HL-60/S4 (cell line): ENCODE measurements at regions not wholly inside any gene's neighbourhood (a gene's known extent, or its start where the extent isn't known, plus 50 kb on each side); places are given as distances from the start of the nearest gene placed in this dataset.
"Not testable (repeated sequence)": the region's sequence is repeated elsewhere in the genome, so short reads cannot be mapped to it uniquely, and the experiment has no call there.

Experiments used
- in situ Hi-C: fragments of 300-500 bp; cut with MboI; formaldehyde crosslinking; loops from 2 replicates; pipeline ENCODE4 v1.14.3; 2022; ENCODE audit warnings: low sequenced_read_pairs

DNA sequence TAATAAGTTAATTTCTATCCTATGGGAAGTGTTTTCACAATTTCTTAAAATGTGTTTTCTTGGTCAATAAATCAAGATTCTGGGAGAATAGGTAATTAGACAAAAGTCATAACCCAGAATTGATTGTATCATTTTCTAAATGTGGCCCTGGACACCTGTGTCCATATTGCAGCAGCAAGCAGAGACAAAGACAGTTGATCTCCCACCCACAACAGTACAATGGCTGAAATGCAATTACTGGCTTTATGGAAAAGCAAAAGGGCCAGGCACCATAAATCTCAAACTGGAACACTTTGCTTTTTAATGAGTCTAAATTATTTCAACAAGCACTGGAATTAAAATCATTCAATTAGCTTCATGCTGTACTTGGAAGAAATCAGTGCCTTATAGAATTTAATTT, 157.2 kb downstream of the ESM1 start:
- in situ Hi-C loops, result no loop called here

- in situ Hi-C loops, result no loop called here
Measured at GRCh38 chr5:54825005-54825404, 160.4 kb downstream of the ESM1 start.

GRCh38 chr5:54823006-54823405, 162.4 kb downstream of the ESM1 start:
- in situ Hi-C loops, result no loop called here

GRCh38 chr5:54822324-54822687, 163.1 kb downstream of the ESM1 start:
- in situ Hi-C loops, result no loop called here

GRCh38 chr5:54821445-54822323, 163.7 kb downstream of the ESM1 start:
- in situ Hi-C loops, result no loop called here

GRCh38 chr5:54820346-54821134, 164.9 kb downstream of the ESM1 start:
- in situ Hi-C loops, result no loop called here

DNA sequence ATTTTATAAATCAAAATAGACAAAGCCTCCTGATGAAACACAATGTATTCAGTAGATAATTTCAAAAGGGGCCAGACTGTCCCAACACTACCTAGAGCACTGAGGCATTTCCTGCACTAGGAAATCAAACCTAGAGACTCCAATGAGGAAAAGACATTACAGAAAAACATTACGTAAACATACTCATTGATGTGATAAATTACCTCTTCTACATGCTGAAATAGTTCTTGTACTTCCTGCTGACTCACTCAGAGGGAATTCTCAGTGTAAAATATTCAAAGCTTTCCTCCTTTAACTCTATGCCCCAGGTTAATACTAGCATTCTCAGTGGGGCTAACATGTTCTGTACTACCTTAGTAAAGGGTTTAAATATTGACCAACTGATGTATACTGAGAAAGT, 178.0 kb downstream of the ESM1 start:
- in situ Hi-C loops, result no loop called here

DNA sequence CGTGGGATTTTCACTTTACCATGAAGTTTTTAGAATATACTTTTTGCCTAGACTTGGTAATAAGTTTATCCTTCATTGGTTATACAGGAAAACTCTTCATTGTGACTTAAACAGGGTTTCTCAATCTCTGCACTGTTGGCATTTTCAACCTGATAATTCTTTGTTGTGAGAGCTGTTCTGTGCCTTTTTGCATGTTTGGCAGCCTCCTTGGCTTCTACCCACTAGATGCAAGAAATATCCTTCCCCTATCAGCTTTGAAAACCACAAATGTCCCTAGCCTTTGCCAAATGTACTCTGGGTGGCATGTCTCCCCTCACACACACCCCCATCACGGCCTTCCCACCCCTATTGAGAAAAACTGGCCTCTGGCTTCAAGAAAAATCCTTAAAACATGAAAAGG, 180.9 kb downstream of the ESM1 start:
- in situ Hi-C loops, result no loop called here

GRCh38 chr5:54804086-54804485, 181.3 kb downstream of the ESM1 start:
- in situ Hi-C loops, result no loop called here

GRCh38 chr5:54803471-54804011, 181.9 kb downstream of the ESM1 start:
- in situ Hi-C loops, result no loop called here

GRCh38 chr5:54799645-54800044, 185.7 kb downstream of the ESM1 start:
- in situ Hi-C loops, result no loop called here

DNA sequence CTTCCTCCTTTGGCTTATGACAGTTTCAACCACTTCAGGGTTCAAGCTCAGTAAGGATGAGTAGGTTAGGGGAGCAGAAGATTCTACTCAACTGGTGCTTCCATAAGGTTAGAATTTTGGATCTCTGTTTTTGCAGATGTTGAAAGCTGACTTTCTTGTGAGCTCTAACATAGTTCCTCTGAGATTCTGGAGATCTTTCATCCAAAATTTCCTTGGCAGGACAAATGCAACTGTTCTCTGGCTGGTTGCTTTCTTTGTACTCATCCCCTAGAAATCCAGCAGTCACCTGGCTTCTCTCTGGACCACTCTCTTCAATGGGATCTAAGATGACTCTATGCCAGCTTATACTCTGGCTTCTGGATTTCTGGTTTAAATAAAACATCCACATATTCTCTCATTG, 189.6 kb downstream of the ESM1 start:
- in situ Hi-C loops, result no loop called here

- in situ Hi-C loops, result no loop called here
Measured at GRCh38 chr5:54795284-54795683, 190.1 kb downstream of the ESM1 start.

GRCh38 chr5:54794135-54794975, 191.0 kb downstream of the ESM1 start:
- in situ Hi-C loops, result no loop called here

DNA sequence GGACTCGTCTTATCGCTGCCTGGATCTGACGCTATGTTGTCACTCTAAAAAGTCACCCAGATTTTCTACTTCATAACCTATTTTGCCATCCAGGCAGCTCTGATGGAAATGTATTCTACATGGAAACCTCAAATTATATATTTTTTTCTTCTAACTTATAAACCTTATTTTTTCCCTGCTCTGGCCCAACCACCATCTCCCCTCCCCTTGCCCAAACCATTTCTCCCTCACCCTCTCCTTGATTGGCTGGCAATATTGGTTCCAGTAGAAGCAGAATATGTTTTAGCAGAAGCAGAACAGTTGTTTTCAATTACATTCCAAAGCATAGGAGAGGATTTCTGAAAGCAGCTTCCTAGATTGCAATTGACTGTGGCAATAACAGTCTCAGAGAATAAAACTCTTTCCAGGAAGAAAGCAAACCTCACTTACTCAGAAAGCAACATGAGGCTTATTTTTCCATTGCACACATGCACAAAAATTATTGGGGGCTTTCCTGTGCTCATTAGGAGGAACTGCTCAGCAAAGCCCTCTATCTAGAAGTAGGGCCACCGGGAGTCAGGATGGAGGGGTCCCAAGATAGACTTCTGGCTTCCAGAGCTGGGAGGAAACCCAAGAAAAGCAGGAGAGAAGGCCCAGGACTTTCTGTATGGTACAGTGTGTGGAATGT, 191.8 kb downstream of the ESM1 start:
- in situ Hi-C loops, result no loop called here

GRCh38 chr5:54792611-54793404, 192.6 kb downstream of the ESM1 start:
- in situ Hi-C loops, result no loop called here

GRCh38 chr5:54787910-54788309, 197.5 kb downstream of the ESM1 start:
- in situ Hi-C loops, result not testable (repeated sequence)

DNA sequence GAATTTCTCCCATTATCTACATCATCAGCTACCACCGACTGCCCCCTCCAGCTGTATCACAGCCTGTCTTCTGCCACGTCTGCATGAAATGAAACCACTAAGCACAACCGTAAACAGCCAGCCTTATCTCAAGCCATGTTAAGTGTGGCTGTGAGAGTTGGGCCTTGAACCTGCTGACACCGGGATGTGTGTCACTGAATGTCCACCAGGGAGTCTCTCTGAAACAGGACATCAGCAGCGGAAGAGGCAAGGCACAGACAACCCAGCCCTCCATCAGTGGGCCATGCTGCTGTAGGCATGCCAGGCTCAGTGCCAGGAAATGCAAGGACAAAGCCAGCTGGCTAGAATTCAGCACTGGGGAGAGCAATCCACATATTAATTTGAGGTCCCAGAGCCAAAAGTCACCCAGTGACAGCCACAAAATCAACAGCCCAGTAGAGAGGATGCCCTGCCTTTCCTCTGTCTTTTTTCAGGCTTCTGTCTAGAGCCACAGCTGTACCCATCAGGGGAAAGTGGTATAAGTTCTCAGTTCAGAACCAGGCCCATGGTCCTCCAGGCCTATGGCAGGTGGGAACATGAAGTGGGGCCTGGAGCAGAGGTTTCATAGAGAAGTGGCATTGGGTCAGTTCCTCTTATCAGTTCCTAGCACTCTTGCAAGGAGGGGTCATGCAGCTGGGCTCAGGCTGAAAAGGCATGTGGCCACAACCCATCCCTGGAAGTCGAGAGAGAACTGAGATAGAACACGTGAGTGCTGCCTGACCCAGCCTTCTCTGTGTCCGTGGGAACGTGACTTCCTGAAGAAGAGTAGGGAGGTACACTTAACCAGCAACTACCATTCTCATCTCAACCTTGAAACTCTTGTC, 199.4 kb downstream of the ESM1 start:
- in situ Hi-C loops, result no loop called here

GRCh38 chr5:54778783-54779182, 206.6 kb downstream of the ESM1 start:
- in situ Hi-C loops, result no loop called here
